GM12873 (cell line): ENCODE measurements at regions not wholly inside any gene's neighbourhood (a gene's known extent, or its start where the extent isn't known, plus 50 kb on each side); places are given as distances from the start of the nearest gene placed in this dataset.

Experiments used
- TF ChIP-seq, protein P1 (sequence below): IDR thresholded peaks from 2 replicates; pipeline ENCODE4 v1.5.1; 2012; ENCODE audit warnings: low read depth, mild to moderate bottlenecking, moderate library complexity, low read length, control low read depth; ENCODE audit not compliant: insufficient read depth; ENCODE audit errors: missing control alignments

- TF ChIP-seq, protein P1, sequence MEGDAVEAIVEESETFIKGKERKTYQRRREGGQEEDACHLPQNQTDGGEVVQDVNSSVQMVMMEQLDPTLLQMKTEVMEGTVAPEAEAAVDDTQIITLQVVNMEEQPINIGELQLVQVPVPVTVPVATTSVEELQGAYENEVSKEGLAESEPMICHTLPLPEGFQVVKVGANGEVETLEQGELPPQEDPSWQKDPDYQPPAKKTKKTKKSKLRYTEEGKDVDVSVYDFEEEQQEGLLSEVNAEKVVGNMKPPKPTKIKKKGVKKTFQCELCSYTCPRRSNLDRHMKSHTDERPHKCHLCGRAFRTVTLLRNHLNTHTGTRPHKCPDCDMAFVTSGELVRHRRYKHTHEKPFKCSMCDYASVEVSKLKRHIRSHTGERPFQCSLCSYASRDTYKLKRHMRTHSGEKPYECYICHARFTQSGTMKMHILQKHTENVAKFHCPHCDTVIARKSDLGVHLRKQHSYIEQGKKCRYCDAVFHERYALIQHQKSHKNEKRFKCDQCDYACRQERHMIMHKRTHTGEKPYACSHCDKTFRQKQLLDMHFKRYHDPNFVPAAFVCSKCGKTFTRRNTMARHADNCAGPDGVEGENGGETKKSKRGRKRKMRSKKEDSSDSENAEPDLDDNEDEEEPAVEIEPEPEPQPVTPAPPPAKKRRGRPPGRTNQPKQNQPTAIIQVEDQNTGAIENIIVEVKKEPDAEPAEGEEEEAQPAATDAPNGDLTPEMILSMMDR = no peak
Measured at GRCh38 chr5:142507531-142508372, 178.1 kb downstream of the FGF1 start.

GRCh38 chr5:142506756-142507155 is 179.1 kb downstream of the FGF1 start:
- TF ChIP-seq, protein P1 = no peak

- TF ChIP-seq, protein P1 = no peak
Measured at GRCh38 chr5:142506046-142506445, 179.8 kb downstream of the FGF1 start.

DNA sequence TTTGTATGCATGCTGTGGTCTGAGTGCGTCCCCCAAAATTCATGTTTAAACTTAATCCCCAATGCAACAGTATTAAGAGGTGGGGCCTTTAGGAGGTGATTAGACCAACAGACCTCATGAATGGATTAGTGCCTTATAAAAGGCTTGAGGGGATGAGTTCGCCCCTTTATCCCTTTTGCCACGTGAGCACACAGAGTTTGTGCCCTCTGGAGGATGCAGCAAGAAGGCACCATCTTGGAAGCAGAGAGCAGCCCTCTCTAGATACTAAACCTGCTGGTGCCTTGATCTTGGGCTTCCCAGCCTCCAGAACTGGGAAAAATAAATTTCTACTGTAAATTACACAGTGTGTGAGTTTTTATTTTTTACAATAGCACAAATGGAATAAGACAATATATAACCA is 177.1 kb upstream of the SPRY4 start:
- TF ChIP-seq, protein P1 = peak; percentile 14

DNA sequence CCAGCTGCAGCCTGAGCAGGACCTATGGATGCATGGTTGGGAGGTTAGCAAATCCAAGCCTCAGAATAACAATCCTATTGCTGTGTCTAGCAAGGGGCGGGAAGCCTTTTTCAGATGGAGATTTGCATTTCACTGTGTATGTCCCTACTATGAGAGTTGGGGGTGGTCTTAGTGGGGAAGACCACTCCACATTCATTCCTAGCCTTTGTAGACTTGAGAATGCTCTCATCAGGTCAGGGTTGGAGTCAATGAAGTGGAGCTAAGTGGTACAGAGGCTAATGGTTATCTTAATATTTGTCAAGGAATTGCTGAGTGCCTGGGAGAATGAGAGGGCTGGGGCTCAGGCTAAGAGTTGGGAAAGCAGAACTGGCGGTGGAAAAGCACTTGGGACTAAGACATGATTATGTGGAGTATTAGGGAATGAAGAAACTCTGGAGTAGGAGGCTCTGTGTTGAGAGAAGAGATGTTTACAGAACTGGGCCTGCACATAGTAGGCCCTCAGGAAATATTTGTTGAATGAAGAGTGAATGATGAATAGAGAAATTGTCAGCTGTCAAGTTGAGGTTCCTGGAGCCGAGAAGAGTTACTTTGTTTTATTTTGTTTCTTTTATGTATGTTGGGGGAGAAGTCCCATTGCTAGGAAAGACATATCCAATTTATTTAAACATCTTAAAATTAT is 175.5 kb upstream of the SPRY4 start:
- TF ChIP-seq, protein P1 = no peak

DNA sequence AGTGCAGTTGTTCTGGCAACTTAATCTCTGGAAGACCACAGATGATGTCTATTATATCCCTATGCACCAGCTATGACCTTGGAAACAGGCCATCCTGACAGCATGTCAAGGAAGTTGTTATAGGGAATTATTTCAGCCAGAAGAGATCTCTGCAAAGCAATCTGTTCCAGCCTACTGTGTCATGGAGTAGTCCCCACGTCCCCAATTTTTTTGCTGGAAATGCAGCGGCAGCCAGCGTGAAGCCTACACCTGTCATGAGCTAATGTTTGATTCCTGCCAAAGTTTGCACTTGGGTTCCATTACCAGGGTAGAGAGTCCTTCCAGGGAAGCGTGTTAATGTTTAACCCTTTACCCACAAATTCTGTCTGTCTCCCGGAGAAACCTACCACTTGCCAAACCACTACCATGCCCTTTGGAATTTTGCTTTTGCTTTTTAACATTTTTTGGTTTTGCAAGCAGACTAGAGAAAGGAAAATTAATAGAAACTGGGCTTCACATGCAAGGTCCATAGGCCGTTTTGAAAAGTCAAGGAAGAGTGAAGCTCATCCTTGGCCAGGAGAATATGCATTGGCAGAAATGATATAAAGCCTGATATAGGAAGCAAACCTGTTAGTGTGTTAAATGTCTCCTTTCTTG is 174.9 kb upstream of the SPRY4 start:
- TF ChIP-seq, protein P1 = no peak

DNA sequence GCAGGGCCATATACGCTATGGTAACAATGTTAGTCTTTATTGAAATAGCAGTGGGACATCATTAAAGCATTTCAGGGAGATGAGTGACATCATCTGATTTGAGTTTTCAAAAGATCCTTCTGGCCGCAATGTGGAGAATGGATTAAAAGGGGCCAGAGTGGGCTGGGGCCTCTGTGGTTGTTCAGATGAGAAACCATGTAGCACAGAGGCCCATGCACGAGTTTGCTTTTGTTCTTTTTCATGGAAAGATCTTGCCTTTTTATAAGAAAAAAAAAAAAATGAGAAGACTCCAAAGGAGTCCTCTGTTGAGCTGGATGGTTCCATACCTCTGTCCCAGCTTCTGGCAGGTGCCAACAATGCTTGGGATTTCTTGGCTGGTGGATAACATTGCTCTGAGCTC is 173.5 kb upstream of the SPRY4 start:
- TF ChIP-seq, protein P1 = no peak
